PC-9 (cell line): ENCODE measurements at regions not wholly inside any gene's neighbourhood (a gene's known extent, or its start where the extent isn't known, plus 50 kb on each side); places are given as distances from the start of the nearest gene placed in this dataset.

Experiments used
- BruUV-seq: library from RNA; stranded (reverse); fragments of 400-500 nt; replicated peaks from 2 replicates; lab custom pipeline; 2021; lab: Mats Ljungman, UMichigan
- CTCF ChIA-PET: fragments of 300-600 bp; sonication (Branson Sonifier 250); formaldehyde crosslinking; loops from one replicate; lab custom pipeline; 2022; ENCODE audit warnings: antibody characterized with exemption; lab: Charles Lee
- POLR2A ChIA-PET: fragments of 300-600 bp; sonication (Branson Sonifier 250); formaldehyde crosslinking; loops from one replicate; lab custom pipeline; 2022; ENCODE audit warnings: antibody characterized with exemption; ENCODE audit not compliant: unreplicated experiment; lab: Charles Lee
- DNase-seq, 2 experiments: peaks; one replicate each; pipeline versions ENCODE4 v3.0.0 to v3.0.0-alpha.2; 2015 to 2022; ENCODE audit warnings: mixed read lengths in 1 of 2
- H2AFZ ChIP-seq: fragments of 200-600 bp; sonication (generic); 2 replicates; pipeline ENCODE4 v1.8.1; 2017; ENCODE audit warnings: antibody characterized with exemption
- H3F3A ChIP-seq: fragments of 200-600 bp; sonication (generic); 2 replicates; pipeline ENCODE4 v1.8.1; 2017; ENCODE audit warnings: antibody characterized with exemption, mild to moderate bottlenecking, low read depth; ENCODE audit not compliant: insufficient read depth
- H3K27ac ChIP-seq: fragments of 200-600 bp; sonication (generic); 2 replicates; pipeline ENCODE4 v1.6.1; 2016; ENCODE audit warnings: mixed run types
- H3K27me3 ChIP-seq: fragments of 200-600 bp; sonication (generic); 2 replicates; pipeline ENCODE4 v1.6.1; 2016; ENCODE audit warnings: low read depth, mixed run types; ENCODE audit not compliant: insufficient read depth
- H3K36me3 ChIP-seq: fragments of 200-600 bp; sonication (generic); 2 replicates; pipeline ENCODE4 v1.6.1; 2016; ENCODE audit warnings: low read depth, mixed run types
- H3K4me1 ChIP-seq: fragments of 200-600 bp; sonication (generic); replicated peaks from 2 replicates; pipeline ENCODE4 v1.6.1; 2016; ENCODE audit warnings: mixed run types; ENCODE audit not compliant: insufficient read depth
- H3K4me2 ChIP-seq: fragments of 200-600 bp; sonication (generic); 2 replicates; pipeline ENCODE4 v1.6.1; 2017; ENCODE audit warnings: mixed run types
- H3K4me3 ChIP-seq: fragments of 200-600 bp; sonication (generic); 2 replicates; pipeline ENCODE4 v1.6.1; 2016; ENCODE audit warnings: mixed run types
- H3K79me2 ChIP-seq: fragments of 200-600 bp; sonication (generic); 2 replicates; pipeline ENCODE4 v1.6.1; 2017; ENCODE audit warnings: low read depth, mixed run types
- H3K9me2 ChIP-seq: fragments of 200-600 bp; sonication (generic); 2 replicates; pipeline ENCODE4 v1.8.1; 2017; ENCODE audit warnings: mild to moderate bottlenecking; ENCODE audit not compliant: insufficient read depth
- H3K9me3 ChIP-seq: fragments of 200-600 bp; sonication (generic); 2 replicates; pipeline ENCODE4 v1.8.1; 2016; ENCODE audit warnings: low read depth; ENCODE audit not compliant: insufficient read depth
- H4K20me1 ChIP-seq: fragments of 200-600 bp; sonication (generic); 2 replicates; pipeline ENCODE4 v1.8.1; 2017; ENCODE audit not compliant: insufficient read depth
- CTCF ChIP-seq: fragments of 200-600 bp; sonication (generic); conservative IDR thresholded peaks from 2 replicates; pipeline ENCODE4 v1.6.1; 2017; ENCODE audit warnings: mixed run types, antibody characterized with exemption, mild to moderate bottlenecking, moderate library complexity
- EZH2 ChIP-seq: fragments of 200-600 bp; sonication (generic); IDR thresholded peaks from 2 replicates; pipeline ENCODE4 v1.8.0; 2017; ENCODE audit warnings: antibody characterized with exemption, low read depth
- intact Hi-C: fragments of 100-400 bp; cut with micrococcal nuclease; formaldehyde crosslinking; loops from one replicate; pipeline ENCODE4 v1.10.0; 2022; ENCODE audit not compliant: unreplicated experiment

DNA sequence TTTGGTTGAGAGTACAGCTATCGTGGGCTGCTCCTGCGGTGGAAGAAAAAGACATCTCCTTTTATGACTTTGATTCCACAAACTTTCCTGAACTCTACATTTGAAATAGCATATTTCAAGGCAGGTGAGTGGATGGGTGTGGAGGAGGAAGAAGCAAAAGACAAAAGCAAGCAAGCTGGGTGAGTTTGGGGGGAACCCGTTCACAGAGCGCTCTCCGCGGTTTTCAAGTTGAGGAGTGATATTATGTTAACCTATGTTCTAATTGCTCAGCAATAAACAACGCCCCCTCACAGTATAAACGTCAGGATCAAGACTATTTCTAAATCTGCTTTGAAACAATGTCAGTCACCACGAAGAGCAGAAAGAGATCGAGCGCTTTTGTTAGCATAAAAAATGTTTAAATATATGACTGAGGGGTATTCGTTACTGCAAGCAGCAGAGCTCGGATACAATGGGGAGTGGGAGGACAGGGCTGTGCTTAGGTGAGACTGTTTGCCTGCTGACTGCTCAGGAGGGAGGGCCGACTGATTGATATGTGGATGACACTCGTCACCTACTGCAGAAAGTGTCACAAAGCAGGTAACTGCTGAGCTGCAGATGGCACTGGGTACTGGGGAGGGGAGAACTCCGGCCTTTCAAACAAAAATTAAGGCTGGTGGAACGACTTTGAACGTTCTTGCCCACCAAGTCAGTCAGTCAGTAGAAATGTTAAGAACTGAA, 236.5 kb downstream of the DRD1 start:
- no peak overlapping the region for H3K4me2 ChIP-seq
- no peak for DNase-seq
- no peaks in the 10 kb centered on the region for H3F3A ChIP-seq
- peaks cover 48% of the 10 kb centered on the region for H3K27me3 ChIP-seq
- ChIA-PET POLR2A (no interaction called here), CTCF (no interaction called here)
- TF ChIP-seq EZH2 (no peak), CTCF (no peak)
- no peaks in the 10 kb centered on the region for H3K4me1 ChIP-seq
- H3K79me2 ChIP-seq: no peaks in the 10 kb centered on the region
- H4K20me1 ChIP-seq: no peaks in the 10 kb centered on the region
- H2AFZ ChIP-seq: no peak overlapping the region
- no TSS peak for BruUV-seq
- no peak overlapping the region for H3K4me3 ChIP-seq
- no peaks in the 10 kb centered on the region for H3K9me2 ChIP-seq
- no peaks in the 10 kb centered on the region for H3K9me3 ChIP-seq
- intact Hi-C loops: no loop called here
- no peaks in the 10 kb centered on the region for H3K36me3 ChIP-seq
- H3K27ac ChIP-seq: no peak overlapping the region

GRCh38 chr5:175206669-175207068, 237.3 kb downstream of the DRD1 start:
- intact Hi-C loops: no loop called here
- no peak overlapping the region for H2AFZ ChIP-seq
- H4K20me1 ChIP-seq: no peaks in the 10 kb centered on the region
- H3K9me3 ChIP-seq: no peaks in the 10 kb centered on the region
- no TSS peak for BruUV-seq
- no peaks in the 10 kb centered on the region for H3F3A ChIP-seq
- ChIA-PET POLR2A (no interaction called here), CTCF (no interaction called here)
- H3K27ac ChIP-seq: no peak overlapping the region
- no peak for DNase-seq
- no peaks in the 10 kb centered on the region for H3K4me1 ChIP-seq
- no peaks in the 10 kb centered on the region for H3K9me2 ChIP-seq
- no peaks in the 10 kb centered on the region for H3K36me3 ChIP-seq
- H3K79me2 ChIP-seq: no peaks in the 10 kb centered on the region
- TF ChIP-seq EZH2 (no peak), CTCF (no peak)
- H3K4me3 ChIP-seq: no peak overlapping the region
- H3K4me2 ChIP-seq: no peak overlapping the region
- peaks cover 39% of the 10 kb centered on the region for H3K27me3 ChIP-seq

DNA sequence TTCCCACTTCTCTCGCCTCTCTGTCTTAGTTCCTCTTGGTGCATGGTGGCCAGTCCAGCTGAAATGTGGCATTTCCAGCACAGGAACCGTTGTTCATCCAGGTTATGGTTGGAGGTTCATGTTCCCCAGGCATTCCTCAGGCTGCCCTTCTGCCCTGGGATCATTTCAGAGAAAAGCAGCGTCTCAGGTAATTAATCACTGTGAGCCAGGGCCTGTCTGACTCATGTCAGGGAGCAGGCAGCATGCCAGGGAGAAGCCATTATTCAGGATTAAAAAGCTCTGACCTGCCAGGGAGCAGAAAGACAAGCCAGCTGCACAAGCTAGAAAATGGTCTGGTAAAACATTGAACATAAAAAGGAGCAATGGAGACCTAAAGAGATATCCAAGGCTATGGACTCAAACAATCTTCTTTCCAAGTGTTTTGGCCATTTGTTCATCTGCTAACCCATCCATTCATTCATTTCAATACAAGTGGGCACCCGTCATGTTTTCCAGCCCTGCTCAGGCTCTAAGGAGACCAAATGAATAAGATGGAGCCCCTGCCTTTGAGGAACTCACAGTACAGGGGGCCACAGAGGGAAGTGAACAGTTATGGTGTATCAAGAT, 241.4 kb downstream of the DRD1 start:
- no peaks in the 10 kb centered on the region for H3K79me2 ChIP-seq
- POLR2A ChIA-PET: no interaction called here
- no peak overlapping the region for H3K4me2 ChIP-seq
- no peaks in the 10 kb centered on the region for H4K20me1 ChIP-seq
- no peak overlapping the region for H2AFZ ChIP-seq
- no peaks in the 10 kb centered on the region for H3K9me3 ChIP-seq
- intact Hi-C loops: no loop called here
- H3K27me3 ChIP-seq: peaks cover 33% of the 10 kb centered on the region
- CTCF ChIA-PET: no interaction called here
- no peak overlapping the region for H3K27ac ChIP-seq
- BruUV-seq: no TSS peak
- no peaks in the 10 kb centered on the region for H3F3A ChIP-seq
- no peaks in the 10 kb centered on the region for H3K9me2 ChIP-seq
- no peak overlapping the region for H3K4me3 ChIP-seq
- H3K4me1 ChIP-seq: no peaks in the 10 kb centered on the region
- TF ChIP-seq EZH2 (no peak), CTCF (no peak)
- DNase-seq: peak in 1 of 2 experiments; percentile 41
- no peaks in the 10 kb centered on the region for H3K36me3 ChIP-seq
